Mesenchymal stem cell (in vitro differentiated cells and primary cell): ENCODE measurements at regions not wholly inside any gene's neighbourhood (a gene's known extent, or its start where the extent isn't known, plus 50 kb on each side); places are given as distances from the start of the nearest gene placed in this dataset.

Source experiments
- DNase-seq: peaks from one replicate; pipeline ENCODE4 v3.0.0-alpha.2; 2013
- H2AFZ ChIP-seq: one replicate; pipeline ENCODE4 v1.6.1; 2013; ENCODE audit warnings: low read depth, mild to moderate bottlenecking, control low read depth, inconsistent platforms, low read length, moderate library complexity
- H2AK5ac ChIP-seq: 2 replicates; pipeline ENCODE4 v1.6.1; 2013; ENCODE audit warnings: low read length, moderate library complexity, mild to moderate bottlenecking, inconsistent platforms; ENCODE audit not compliant: severe bottlenecking
- H2BK120ac ChIP-seq: one replicate; pipeline ENCODE4 v1.6.1; 2013; ENCODE audit warnings: low read depth, mild to moderate bottlenecking, inconsistent platforms, low read length, moderate library complexity
- H2BK12ac ChIP-seq, 2 experiments: one replicate each; pipeline ENCODE4 v1.6.1; 2013; ENCODE audit warnings: inconsistent platforms in 2 of 2, low read length in 2 of 2, mild to moderate bottlenecking in 2 of 2, moderate library complexity in 2 of 2, control low read depth in 1 of 2
- H2BK15ac ChIP-seq: one replicate; pipeline ENCODE4 v1.6.1; 2013; ENCODE audit warnings: mild to moderate bottlenecking, low read depth, inconsistent platforms; ENCODE audit not compliant: poor library complexity, severe bottlenecking
- H2BK5ac ChIP-seq: 2 replicates; pipeline ENCODE4 v1.6.1; 2013; ENCODE audit warnings: low read depth, mild to moderate bottlenecking, low read length, control low read depth, inconsistent platforms; ENCODE audit not compliant: poor library complexity, severe bottlenecking
- H3K14ac ChIP-seq, 2 experiments: one replicate each; pipeline ENCODE4 v1.6.1; 2013; ENCODE audit warnings: inconsistent platforms in 2 of 2, low read length in 2 of 2, control low read depth in 1 of 2, mild to moderate bottlenecking in 1 of 2, moderate library complexity in 1 of 2
- H3K18ac ChIP-seq, 2 experiments: one replicate each; pipeline ENCODE4 v1.6.1; 2013; ENCODE audit warnings: inconsistent platforms in 2 of 2, low read length in 2 of 2, control low read depth in 1 of 2, low read depth in 1 of 2, mild to moderate bottlenecking in 1 of 2
- H3K23ac ChIP-seq, 2 experiments: one replicate each; pipeline ENCODE4 v1.6.1; 2013; ENCODE audit warnings: inconsistent platforms in 2 of 2, low read length in 2 of 2, mild to moderate bottlenecking in 2 of 2, moderate library complexity in 2 of 2, control low read depth in 1 of 2
- H3K27ac ChIP-seq: 2 replicates; pipeline ENCODE4 v1.5.1; 2013; ENCODE audit warnings: mild to moderate bottlenecking, moderate library complexity, low read length, control low read depth, inconsistent platforms; ENCODE audit not compliant: poor library complexity, severe bottlenecking
- H3K27me3 ChIP-seq, 2 experiments: 2 replicates each; pipeline versions ENCODE4 v1.6.1 to v1.7.0; 2013; ENCODE audit warnings: low read length in 2 of 2, mild to moderate bottlenecking in 2 of 2, moderate library complexity in 2 of 2, control low read depth in 1 of 2, inconsistent platforms in 1 of 2; ENCODE audit not compliant: control insufficient read depth in 1 of 2, insufficient read depth in 1 of 2
- H3K36me3 ChIP-seq, 2 experiments: 2 replicates each; pipeline versions ENCODE4 v1.6.1 to v1.7.0; 2013; ENCODE audit warnings: low read length in 2 of 2, control low read depth in 1 of 2, inconsistent platforms in 1 of 2, low read depth in 1 of 2, mild to moderate bottlenecking in 1 of 2; ENCODE audit not compliant: insufficient read depth in 2 of 2, control insufficient read depth in 1 of 2
- H3K4ac ChIP-seq, 2 experiments: one replicate each; pipeline ENCODE4 v1.6.1; 2013; ENCODE audit warnings: inconsistent platforms in 2 of 2, low read length in 2 of 2, mild to moderate bottlenecking in 2 of 2, moderate library complexity in 2 of 2, control low read depth in 1 of 2, low read depth in 1 of 2
- H3K4me1 ChIP-seq: 2 replicates; pipeline ENCODE4 v1.6.1; 2013; ENCODE audit warnings: low read depth, low read length, control low read depth; ENCODE audit not compliant: control insufficient read depth, insufficient read depth
- H3K4me2 ChIP-seq: 2 replicates; pipeline ENCODE4 v1.6.1; 2013; ENCODE audit warnings: low read length, mild to moderate bottlenecking, inconsistent platforms; ENCODE audit not compliant: poor library complexity, severe bottlenecking
- H3K4me3 ChIP-seq, 2 experiments: 2 replicates each; pipeline versions ENCODE4 v1.5.1 to v1.7.0; 2013; ENCODE audit warnings: low read length in 2 of 2, mild to moderate bottlenecking in 2 of 2, control low read depth in 1 of 2, low read depth in 1 of 2; ENCODE audit not compliant: insufficient read depth in 1 of 2
- H3K79me1 ChIP-seq: replicated peaks from 2 replicates; pipeline ENCODE4 v1.6.1; 2013; ENCODE audit warnings: mild to moderate bottlenecking, control low read depth, low read length, inconsistent platforms; ENCODE audit not compliant: poor library complexity, severe bottlenecking
- H3K9ac ChIP-seq: 2 replicates; pipeline ENCODE4 v1.7.0; 2013; ENCODE audit warnings: mild to moderate bottlenecking, low read length, moderate library complexity
- H3K9me3 ChIP-seq: 2 replicates; pipeline ENCODE4 v1.7.0; 2013; ENCODE audit warnings: mild to moderate bottlenecking, low read length; ENCODE audit not compliant: control insufficient read depth
- H4K8ac ChIP-seq: one replicate; pipeline ENCODE4 v1.6.1; 2013; ENCODE audit warnings: inconsistent platforms, mild to moderate bottlenecking, low read length, moderate library complexity
- H4K91ac ChIP-seq: one replicate; pipeline ENCODE4 v1.6.1; 2013; ENCODE audit warnings: mild to moderate bottlenecking, low read length, inconsistent platforms
- WGBS: methylation state at CpG from one replicate; pipeline ENCODE4 v1.1.7; 2013; ENCODE audit warnings: mixed read lengths; 5-methylcytosine and 5-hydroxymethylcytosine counted together

DNA sequence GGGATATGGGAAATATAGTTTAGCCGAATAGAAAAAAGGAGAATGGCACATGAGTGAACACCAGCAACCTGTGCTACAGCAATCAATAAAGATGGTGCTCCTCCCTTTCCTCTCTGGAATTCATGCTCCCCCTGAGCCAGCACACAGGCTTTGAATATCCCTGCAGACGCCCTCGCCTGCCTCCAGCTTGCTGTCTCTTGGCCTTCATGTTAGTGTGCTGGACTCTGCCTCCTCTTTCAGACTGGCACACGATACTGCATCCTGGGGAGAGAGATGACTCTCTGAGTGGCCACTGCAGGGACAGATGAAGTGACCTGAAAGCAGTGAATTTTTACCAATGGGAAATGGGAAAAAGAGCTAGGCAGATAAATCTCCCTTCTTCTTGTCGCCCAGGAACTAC is 498.6 kb upstream of the SALL1 start:
- Histone ChIP-seq H2BK120ac (no peak overlapping the region), H2AFZ (no peak overlapping the region), H3K9ac (no peak overlapping the region), H3K79me1 (no peaks in the 10 kb centered on the region), H3K9me3 (no peaks in the 10 kb centered on the region), H3K36me3 (no peaks in the 10 kb centered on the region), H2BK5ac (no peak overlapping the region), H2BK12ac (no peak overlapping the region), H3K23ac (no peak overlapping the region), H4K8ac (no peak overlapping the region), H4K91ac (no peak overlapping the region), H3K4me3 (no peak overlapping the region), H2AK5ac (no peak overlapping the region), H3K4me2 (no peak overlapping the region), H2BK15ac (no peak overlapping the region), H3K4me1 (no peaks in the 10 kb centered on the region), H3K27me3 (peaks cover 3 to 5% of the 10 kb centered on the region in 2 experiments), H3K27ac (no peak overlapping the region), H3K4ac (no peak overlapping the region), H3K18ac (no peak overlapping the region), H3K14ac (no peak overlapping the region)
- DNase-seq, result no peak
- WGBS, result 92% methylated on average over 5 of the region's 5 CpGs

DNA sequence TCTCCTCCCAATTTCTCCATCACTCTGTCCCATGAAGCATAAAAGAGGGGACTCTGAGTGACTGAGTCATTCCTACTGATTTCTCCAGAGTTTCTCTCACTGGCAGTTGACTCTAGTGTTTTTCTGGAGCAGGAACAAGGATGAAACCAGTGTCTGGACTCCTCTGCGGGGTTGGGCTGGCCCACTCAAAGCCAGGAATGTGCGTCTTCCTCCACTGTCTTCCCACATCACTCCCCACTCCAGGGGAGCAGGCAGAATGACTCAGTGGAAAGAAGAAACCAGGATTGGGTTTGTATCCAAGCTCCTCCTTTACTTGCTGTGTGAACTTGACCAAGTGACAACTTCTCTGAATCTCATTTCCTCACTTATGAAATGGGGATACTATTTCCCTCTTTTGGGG is 497.5 kb upstream of the SALL1 start:
- H3K4me3 ChIP-seq, result no peak overlapping the region
- no peak overlapping the region for H3K9ac ChIP-seq
- WGBS, result 80% methylated on average over 2 of the region's 2 CpGs
- H3K4me2 ChIP-seq, result no peak overlapping the region
- H3K4me1 ChIP-seq, result no peaks in the 10 kb centered on the region
- H2AK5ac ChIP-seq, result no peak overlapping the region
- H3K9me3 ChIP-seq, result no peaks in the 10 kb centered on the region
- no peak for DNase-seq
- no peak overlapping the region for H2BK15ac ChIP-seq
- H2BK120ac ChIP-seq, result no peak overlapping the region
- no peak overlapping the region for H3K27ac ChIP-seq
- no peaks in the 10 kb centered on the region for H3K79me1 ChIP-seq
- H3K14ac ChIP-seq, result no peak overlapping the region
- H4K8ac ChIP-seq, result no peak overlapping the region
- no peak overlapping the region for H4K91ac ChIP-seq
- no peak overlapping the region for H2AFZ ChIP-seq
- H3K4ac ChIP-seq, result no peak overlapping the region
- H3K27me3 ChIP-seq, result peaks cover 0 to 5% of the 10 kb centered on the region in 2 experiments
- H2BK12ac ChIP-seq, result no peak overlapping the region
- no peak overlapping the region for H3K18ac ChIP-seq
- H3K36me3 ChIP-seq, result no peaks in the 10 kb centered on the region
- no peak overlapping the region for H3K23ac ChIP-seq
- H2BK5ac ChIP-seq, result no peak overlapping the region

DNA sequence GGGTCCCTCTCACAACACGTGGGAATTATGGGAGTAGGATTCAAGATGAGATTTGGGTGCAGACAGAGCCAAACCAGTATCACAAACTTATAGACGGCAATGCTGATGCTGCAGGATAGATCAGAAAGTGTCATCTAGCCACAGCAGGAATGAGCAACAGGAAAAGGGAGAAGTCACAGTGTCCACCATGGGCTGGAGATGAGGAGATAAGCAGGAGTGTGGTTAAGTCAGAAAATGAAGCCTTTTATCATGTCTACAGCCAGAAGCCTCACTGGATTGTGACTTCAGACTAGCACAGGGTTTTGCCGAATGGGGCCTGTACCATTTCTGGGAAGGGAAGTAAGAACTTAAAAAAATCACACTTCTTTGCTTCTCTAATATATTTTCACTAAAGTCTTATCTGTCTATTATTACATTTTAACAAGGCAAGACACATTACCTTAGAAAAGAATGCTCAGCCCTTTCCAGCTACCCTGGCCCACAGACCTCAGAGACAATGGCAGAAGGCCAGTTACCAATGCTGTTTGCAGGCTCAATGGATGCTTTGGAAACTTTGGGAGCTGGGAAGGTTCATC is 490.2 kb upstream of the SALL1 start:
- Histone ChIP-seq H3K36me3 (no peaks in the 10 kb centered on the region), H3K4ac (no peak overlapping the region), H3K27me3 (peaks cover 0 to 4% of the 10 kb centered on the region in 2 experiments), H2AFZ (no peak overlapping the region), H2BK15ac (no peak overlapping the region), H3K4me2 (no peak overlapping the region), H3K9me3 (no peaks in the 10 kb centered on the region), H3K18ac (no peak overlapping the region), H2BK12ac (no peak overlapping the region), H4K91ac (no peak overlapping the region), H2BK120ac (no peak overlapping the region), H3K9ac (no peak overlapping the region), H3K4me1 (peaks cover 3% of the 10 kb centered on the region), H2AK5ac (no peak overlapping the region), H3K79me1 (no peaks in the 10 kb centered on the region), H3K27ac (no peak overlapping the region), H3K23ac (no peak overlapping the region), H2BK5ac (no peak overlapping the region), H3K14ac (no peak overlapping the region), H3K4me3 (no peak overlapping the region), H4K8ac (no peak overlapping the region)
- WGBS, result 73% methylated on average over 3 of the region's 3 CpGs
- peak; percentile 2 for DNase-seq

DNA sequence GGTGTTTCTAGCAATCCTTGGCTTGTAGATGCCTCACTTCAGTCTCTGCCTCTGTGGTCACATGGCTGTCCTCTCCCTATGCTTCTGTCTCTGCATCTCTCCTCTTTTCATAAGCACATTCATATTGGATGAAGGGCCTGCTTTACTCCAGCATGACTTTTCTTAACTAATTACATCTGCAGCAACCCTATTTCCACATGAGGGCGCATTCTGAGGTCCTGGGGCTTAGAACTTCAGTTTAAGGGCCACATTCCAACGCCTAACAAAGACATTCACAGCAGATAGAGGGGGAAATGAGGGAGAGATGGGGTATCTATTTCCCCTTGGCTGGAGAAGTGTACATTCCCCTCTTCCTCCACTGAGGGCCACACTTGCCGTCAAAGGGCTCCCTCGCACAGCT is 489.1 kb upstream of the SALL1 start:
- Histone ChIP-seq H3K4me1 (peaks cover 3% of the 10 kb centered on the region), H3K23ac (no peak overlapping the region), H3K9me3 (no peaks in the 10 kb centered on the region), H3K79me1 (no peaks in the 10 kb centered on the region), H3K27ac (no peak overlapping the region), H3K36me3 (no peaks in the 10 kb centered on the region), H3K14ac (no peak overlapping the region), H2BK15ac (no peak overlapping the region), H2BK120ac (no peak overlapping the region), H2AK5ac (no peak overlapping the region), H2AFZ (no peak overlapping the region), H4K91ac (no peak overlapping the region), H2BK12ac (no peak overlapping the region), H3K4me3 (no peak overlapping the region), H2BK5ac (no peak overlapping the region), H3K4ac (no peak overlapping the region), H3K9ac (no peak overlapping the region), H3K18ac (no peak overlapping the region), H4K8ac (no peak overlapping the region), H3K27me3 (peaks cover 0 to 6% of the 10 kb centered on the region in 2 experiments), H3K4me2 (no peak overlapping the region)
- 98% methylated on average over 3 of the region's 4 CpGs for WGBS
- DNase-seq, result no peak
